Neural cell (in vitro differentiated cells): ENCODE measurements at regions not wholly inside any gene's neighbourhood (a gene's known extent, or its start where the extent isn't known, plus 50 kb on each side); places are given as distances from the start of the nearest gene placed in this dataset.

ENCODE experiments used
- H2AFZ ChIP-seq: fragments of 200-600, 300-800 bp; sonication (generic), shearing (Covaris generic); 2 replicates; pipeline ENCODE4 v1.6.0; 2014; ENCODE audit warnings: low read depth, mild to moderate bottlenecking, antibody characterized with exemption, low read length, moderate library complexity
- H3F3A ChIP-seq: fragments of 200-600 bp; shearing (Covaris generic); 2 replicates; pipeline ENCODE4 v1.6.1; 2016; ENCODE audit warnings: mild to moderate bottlenecking, moderate library complexity, mixed read lengths, antibody characterized with exemption, low read length; ENCODE audit not compliant: insufficient read depth, poor library complexity, severe bottlenecking
- H3K27ac ChIP-seq: fragments of 200-600, 300-800 bp; sonication (generic), shearing (Covaris generic); 2 replicates; pipeline ENCODE4 v1.5.1; 2014; ENCODE audit warnings: mild to moderate bottlenecking, low read length, moderate library complexity
- H3K27me3 ChIP-seq: fragments of 300-800, 200-600 bp; sonication (generic), shearing (Covaris generic); 2 replicates; pipeline ENCODE4 v1.6.0; 2014; ENCODE audit warnings: mild to moderate bottlenecking, low read depth, low read length, moderate library complexity; ENCODE audit not compliant: insufficient read depth
- H3K36me3 ChIP-seq: fragments of 300-800, 200-600 bp; sonication (generic), shearing (Covaris generic); 2 replicates; pipeline ENCODE4 v1.5.1; 2014; ENCODE audit warnings: mild to moderate bottlenecking, antibody characterized with exemption, low read length, moderate library complexity; ENCODE audit not compliant: insufficient read depth
- H3K4me2 ChIP-seq: fragments of 300-800, 200-600 bp; sonication (generic), shearing (Covaris generic); 2 replicates; pipeline ENCODE4 v1.6.0; 2014; ENCODE audit warnings: mild to moderate bottlenecking, low read length
- H3K4me3 ChIP-seq: fragments of 300-800, 200-600 bp; sonication (generic), shearing (Covaris generic); 2 replicates; pipeline ENCODE4 v1.5.1; 2014; ENCODE audit warnings: mild to moderate bottlenecking, low read length, moderate library complexity
- H3K79me2 ChIP-seq: fragments of 200-600 bp; shearing (Covaris generic); replicated peaks from 2 replicates; pipeline ENCODE4 v1.6.0; 2014; ENCODE audit warnings: mild to moderate bottlenecking, low read length, moderate library complexity; ENCODE audit not compliant: insufficient read depth
- H3K9ac ChIP-seq: fragments of 300-800, 200-600 bp; sonication (generic), shearing (Covaris generic); 2 replicates; pipeline ENCODE4 v1.6.1; 2016; ENCODE audit warnings: mild to moderate bottlenecking, low read length, mixed read lengths
- H3K9me2 ChIP-seq: fragments of 200-600 bp; shearing (Covaris generic); 2 replicates; pipeline ENCODE4 v1.6.1; 2016; ENCODE audit warnings: mild to moderate bottlenecking, low read length, mixed read lengths; ENCODE audit not compliant: insufficient read depth
- H3K9me3 ChIP-seq: fragments of 200-600, 300-800 bp; sonication (generic), shearing (Covaris generic); 2 replicates; pipeline ENCODE4 v1.6.1; 2016; ENCODE audit warnings: mild to moderate bottlenecking, mixed run types, low read length, moderate library complexity, mixed read lengths
- H4K20me1 ChIP-seq: fragments of 200-600 bp; shearing (Covaris generic); 2 replicates; pipeline ENCODE4 v1.6.1; 2016; ENCODE audit warnings: mild to moderate bottlenecking, mixed run types; ENCODE audit not compliant: insufficient read depth
- CTCF ChIP-seq: fragments of 450-650 bp; IDR thresholded peaks from 2 replicates; pipeline ENCODE4 v1.5.1; 2014; ENCODE audit warnings: antibody characterized with exemption, mild to moderate bottlenecking, moderate library complexity; ENCODE audit not compliant: poor library complexity, severe bottlenecking
- EP300 ChIP-seq: fragments of 450-650 bp; conservative IDR thresholded peaks from 2 replicates; pipeline ENCODE4 v1.6.1; 2014; ENCODE audit warnings: antibody characterized with exemption, mild to moderate bottlenecking, moderate library complexity; ENCODE audit not compliant: poor library complexity, severe bottlenecking
- EZH2 ChIP-seq: fragments of 200-600, 300-800 bp; shearing (Covaris generic), sonication (generic); IDR thresholded peaks from 2 replicates; pipeline ENCODE4 v1.6.1; 2014; ENCODE audit warnings: antibody characterized with exemption, low read length, borderline replicate concordance, mild to moderate bottlenecking; ENCODE audit not compliant: insufficient read depth, poor library complexity, severe bottlenecking
- MXI1 ChIP-seq: fragments of 450-650 bp; conservative IDR thresholded peaks from 2 replicates; pipeline ENCODE4 v1.6.1; 2014; ENCODE audit warnings: antibody characterized with exemption, mild to moderate bottlenecking; ENCODE audit not compliant: poor library complexity, severe bottlenecking
- POLR2AphosphoS5 ChIP-seq: IDR thresholded peaks from 2 replicates; pipeline ENCODE4 v1.6.1; 2012
- RAD21 ChIP-seq: fragments of 450-650 bp; conservative IDR thresholded peaks from 2 replicates; pipeline ENCODE4 v1.6.1; 2014; ENCODE audit warnings: antibody characterized with exemption, mild to moderate bottlenecking, moderate library complexity
- SMC3 ChIP-seq: fragments of 450-650 bp; conservative IDR thresholded peaks from 2 replicates; pipeline ENCODE4 v1.6.1; 2014; ENCODE audit warnings: antibody characterized with exemption, mild to moderate bottlenecking, moderate library complexity; ENCODE audit not compliant: poor library complexity
- TAF1 ChIP-seq: IDR thresholded peaks from 2 replicates; pipeline ENCODE4 v1.6.1; 2012; ENCODE audit warnings: low read depth
- TF ChIP-seq, protein P1 (sequence below): IDR thresholded peaks from 2 replicates; pipeline ENCODE4 v1.6.1; 2012; ENCODE audit warnings: borderline replicate concordance

DNA sequence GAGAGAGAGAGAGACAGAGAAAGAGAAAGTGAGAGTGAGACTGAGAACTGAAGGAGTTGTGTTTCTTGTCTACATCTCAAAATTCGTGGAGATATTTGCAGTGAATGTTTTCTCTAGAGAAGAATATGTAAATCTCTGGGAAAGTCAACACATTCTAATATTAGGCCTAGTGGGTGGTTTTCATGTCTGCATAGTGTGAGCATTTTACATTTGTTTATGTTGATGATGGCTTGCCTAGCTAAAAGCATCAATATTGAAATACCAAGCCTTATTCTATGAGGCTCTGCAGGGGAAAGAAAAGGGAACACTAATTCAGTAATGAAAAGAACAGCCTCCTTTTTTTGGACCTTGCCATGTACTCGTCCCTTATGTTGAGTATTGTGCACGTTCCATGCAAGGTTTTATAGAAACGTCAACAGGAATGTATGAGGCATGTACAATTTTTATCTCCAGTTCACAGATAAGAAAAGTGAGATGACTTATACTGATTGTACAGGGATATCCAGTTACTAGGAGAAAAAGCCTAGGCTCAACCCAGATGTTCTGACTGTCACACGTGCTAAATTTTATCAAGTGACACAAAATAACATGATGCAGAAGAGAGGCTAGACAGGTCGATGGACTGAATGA lies 1288.9 kb upstream of the SLC10A2 start:
- H3K9ac ChIP-seq, result no peak overlapping the region
- no peak overlapping the region for H3K4me2 ChIP-seq
- no peak overlapping the region for H3K4me3 ChIP-seq
- no peaks in the 10 kb centered on the region for H3K36me3 ChIP-seq
- H3K27ac ChIP-seq, result no peak overlapping the region
- no peak overlapping the region for H2AFZ ChIP-seq
- TF ChIP-seq EZH2 (no peak), POLR2AphosphoS5 (no peak), RAD21 (no peak), EP300 (no peak), TAF1 (no peak)
- TF ChIP-seq, protein P1, sequence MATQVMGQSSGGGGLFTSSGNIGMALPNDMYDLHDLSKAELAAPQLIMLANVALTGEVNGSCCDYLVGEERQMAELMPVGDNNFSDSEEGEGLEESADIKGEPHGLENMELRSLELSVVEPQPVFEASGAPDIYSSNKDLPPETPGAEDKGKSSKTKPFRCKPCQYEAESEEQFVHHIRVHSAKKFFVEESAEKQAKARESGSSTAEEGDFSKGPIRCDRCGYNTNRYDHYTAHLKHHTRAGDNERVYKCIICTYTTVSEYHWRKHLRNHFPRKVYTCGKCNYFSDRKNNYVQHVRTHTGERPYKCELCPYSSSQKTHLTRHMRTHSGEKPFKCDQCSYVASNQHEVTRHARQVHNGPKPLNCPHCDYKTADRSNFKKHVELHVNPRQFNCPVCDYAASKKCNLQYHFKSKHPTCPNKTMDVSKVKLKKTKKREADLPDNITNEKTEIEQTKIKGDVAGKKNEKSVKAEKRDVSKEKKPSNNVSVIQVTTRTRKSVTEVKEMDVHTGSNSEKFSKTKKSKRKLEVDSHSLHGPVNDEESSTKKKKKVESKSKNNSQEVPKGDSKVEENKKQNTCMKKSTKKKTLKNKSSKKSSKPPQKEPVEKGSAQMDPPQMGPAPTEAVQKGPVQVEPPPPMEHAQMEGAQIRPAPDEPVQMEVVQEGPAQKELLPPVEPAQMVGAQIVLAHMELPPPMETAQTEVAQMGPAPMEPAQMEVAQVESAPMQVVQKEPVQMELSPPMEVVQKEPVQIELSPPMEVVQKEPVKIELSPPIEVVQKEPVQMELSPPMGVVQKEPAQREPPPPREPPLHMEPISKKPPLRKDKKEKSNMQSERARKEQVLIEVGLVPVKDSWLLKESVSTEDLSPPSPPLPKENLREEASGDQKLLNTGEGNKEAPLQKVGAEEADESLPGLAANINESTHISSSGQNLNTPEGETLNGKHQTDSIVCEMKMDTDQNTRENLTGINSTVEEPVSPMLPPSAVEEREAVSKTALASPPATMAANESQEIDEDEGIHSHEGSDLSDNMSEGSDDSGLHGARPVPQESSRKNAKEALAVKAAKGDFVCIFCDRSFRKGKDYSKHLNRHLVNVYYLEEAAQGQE, result no peak
- no peaks in the 10 kb centered on the region for H3K27me3 ChIP-seq
- no peaks in the 10 kb centered on the region for H4K20me1 ChIP-seq
- H3K9me2 ChIP-seq, result no peaks in the 10 kb centered on the region
- H3F3A ChIP-seq, result no peaks in the 10 kb centered on the region
- no peaks in the 10 kb centered on the region for H3K79me2 ChIP-seq
- H3K9me3 ChIP-seq, result no peaks in the 10 kb centered on the region

GRCh38 chr13:104327211-104327610 lies 1261.0 kb upstream of the SLC10A2 start:
- Histone ChIP-seq H2AFZ (no peak overlapping the region), H3F3A (no peaks in the 10 kb centered on the region), H3K9me3 (no peaks in the 10 kb centered on the region), H3K9ac (no peak overlapping the region), H4K20me1 (no peaks in the 10 kb centered on the region), H3K27me3 (no peaks in the 10 kb centered on the region), H3K4me3 (no peak overlapping the region), H3K36me3 (no peaks in the 10 kb centered on the region), H3K9me2 (no peaks in the 10 kb centered on the region), H3K27ac (no peak overlapping the region), H3K4me2 (no peak overlapping the region), H3K79me2 (no peaks in the 10 kb centered on the region)
- TF ChIP-seq TAF1 (no peak), SMC3 (no peak), EZH2 (no peak), RAD21 (no peak), POLR2AphosphoS5 (no peak), EP300 (no peak), CTCF (no peak), MXI1 (no peak)
- TF ChIP-seq, protein P1, result no peak
